Non-pigmented ciliary epithelial cell (primary cell): ENCODE measurements at regions not wholly inside any gene's neighbourhood (a gene's known extent, or its start where the extent isn't known, plus 50 kb on each side); places are given as distances from the start of the nearest gene placed in this dataset.

Experiments used
- DNase-seq: peaks from one replicate; pipeline ENCODE4 v3.0.0-alpha.2; 2010; ENCODE audit warnings: low read depth

- no peak for DNase-seq
Observed at GRCh38 chr6:76403064-76403463, 330.6 kb upstream of the IMPG1 start.

GRCh38 chr6:76397966-76398365 is 325.5 kb upstream of the IMPG1 start:
- no peak for DNase-seq

- DNase-seq: no peak
Observed at GRCh38 chr6:76382201-76382600, 309.7 kb upstream of the IMPG1 start.

- DNase-seq: no peak
Observed at GRCh38 chr6:76381612-76382011, 309.1 kb upstream of the IMPG1 start.

GRCh38 chr6:76351275-76351674 is 278.8 kb upstream of the IMPG1 start:
- DNase-seq: no peak

- DNase-seq: no peak
Observed at GRCh38 chr6:76347539-76347938, 275.1 kb upstream of the IMPG1 start.

GRCh38 chr6:76342611-76343160 is 270.2 kb upstream of the IMPG1 start:
- no peak for DNase-seq

GRCh38 chr6:76330031-76330430 is 257.6 kb upstream of the IMPG1 start:
- DNase-seq: no peak

GRCh38 chr6:76326871-76327270 is 254.4 kb upstream of the IMPG1 start:
- DNase-seq: no peak
